ENCODE measurements at regions not wholly inside any gene's neighbourhood (a gene's known extent, or its start where the extent isn't known, plus 50 kb on each side); places are given as distances from the start of the nearest gene placed in this dataset.

DNA sequence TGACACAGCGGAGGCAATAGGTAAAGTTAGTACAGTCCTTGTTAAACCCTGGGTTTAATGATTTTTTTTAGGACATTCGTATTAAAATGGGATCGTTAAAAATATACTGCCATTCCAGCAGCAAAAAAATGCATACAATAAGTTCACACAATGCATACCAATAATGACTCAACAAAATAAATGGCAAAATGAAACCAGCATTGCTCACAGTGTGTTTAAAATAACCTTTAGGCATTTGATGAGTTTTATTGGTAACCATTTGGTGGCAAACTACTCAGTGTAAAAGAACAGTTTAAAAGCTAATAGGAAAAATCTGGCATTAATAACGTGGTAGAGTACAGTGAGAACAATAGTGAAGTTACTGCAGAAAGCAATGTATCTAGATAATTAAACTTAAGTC, 539.0 kb upstream of the PIK3C3 start:
- TF ChIP-seq, protein P1, sequence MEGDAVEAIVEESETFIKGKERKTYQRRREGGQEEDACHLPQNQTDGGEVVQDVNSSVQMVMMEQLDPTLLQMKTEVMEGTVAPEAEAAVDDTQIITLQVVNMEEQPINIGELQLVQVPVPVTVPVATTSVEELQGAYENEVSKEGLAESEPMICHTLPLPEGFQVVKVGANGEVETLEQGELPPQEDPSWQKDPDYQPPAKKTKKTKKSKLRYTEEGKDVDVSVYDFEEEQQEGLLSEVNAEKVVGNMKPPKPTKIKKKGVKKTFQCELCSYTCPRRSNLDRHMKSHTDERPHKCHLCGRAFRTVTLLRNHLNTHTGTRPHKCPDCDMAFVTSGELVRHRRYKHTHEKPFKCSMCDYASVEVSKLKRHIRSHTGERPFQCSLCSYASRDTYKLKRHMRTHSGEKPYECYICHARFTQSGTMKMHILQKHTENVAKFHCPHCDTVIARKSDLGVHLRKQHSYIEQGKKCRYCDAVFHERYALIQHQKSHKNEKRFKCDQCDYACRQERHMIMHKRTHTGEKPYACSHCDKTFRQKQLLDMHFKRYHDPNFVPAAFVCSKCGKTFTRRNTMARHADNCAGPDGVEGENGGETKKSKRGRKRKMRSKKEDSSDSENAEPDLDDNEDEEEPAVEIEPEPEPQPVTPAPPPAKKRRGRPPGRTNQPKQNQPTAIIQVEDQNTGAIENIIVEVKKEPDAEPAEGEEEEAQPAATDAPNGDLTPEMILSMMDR (IDR thresholded peaks at IDR 0.05) = no peak
- TF ChIP-seq POLR2A (IDR thresholded peaks at IDR 0.05) = no peak
